Fibroblast of mammary gland (primary cell): ENCODE measurements at regions not wholly inside any gene's neighbourhood (a gene's known extent, or its start where the extent isn't known, plus 50 kb on each side); places are given as distances from the start of the nearest gene placed in this dataset.

Experiments
- DNase-seq: peaks from one replicate; pipeline ENCODE4 v3.0.0-alpha.2; 2010; ENCODE audit warnings: low read depth
- H3K4me3 ChIP-seq: 2 replicates; pipeline ENCODE4 v1.5.1; 2011; ENCODE audit warnings: low read depth, mild to moderate bottlenecking, low read length, moderate library complexity; ENCODE audit not compliant: control insufficient read depth
- CTCF ChIP-seq: conservative IDR thresholded peaks from 2 replicates; pipeline ENCODE4 v1.5.1; 2011; ENCODE audit warnings: low read depth, low read length, inconsistent platforms; ENCODE audit not compliant: control insufficient read depth, insufficient read depth

GRCh38 chr1:25035523-25036116 lies 105.5 kb upstream of the RUNX3 start:
- DNase-seq = no peak
- no peak for TF ChIP-seq CTCF
- no peak overlapping the region for H3K4me3 ChIP-seq

- no peak overlapping the region for H3K4me3 ChIP-seq
- no peak for TF ChIP-seq CTCF
- no peak for DNase-seq
Observed at GRCh38 chr1:25034736-25035522, 104.9 kb upstream of the RUNX3 start.

GRCh38 chr1:25033828-25034705 lies 104.0 kb upstream of the RUNX3 start:
- no peak for TF ChIP-seq CTCF
- no peak overlapping the region for H3K4me3 ChIP-seq
- DNase-seq = no peak

DNA sequence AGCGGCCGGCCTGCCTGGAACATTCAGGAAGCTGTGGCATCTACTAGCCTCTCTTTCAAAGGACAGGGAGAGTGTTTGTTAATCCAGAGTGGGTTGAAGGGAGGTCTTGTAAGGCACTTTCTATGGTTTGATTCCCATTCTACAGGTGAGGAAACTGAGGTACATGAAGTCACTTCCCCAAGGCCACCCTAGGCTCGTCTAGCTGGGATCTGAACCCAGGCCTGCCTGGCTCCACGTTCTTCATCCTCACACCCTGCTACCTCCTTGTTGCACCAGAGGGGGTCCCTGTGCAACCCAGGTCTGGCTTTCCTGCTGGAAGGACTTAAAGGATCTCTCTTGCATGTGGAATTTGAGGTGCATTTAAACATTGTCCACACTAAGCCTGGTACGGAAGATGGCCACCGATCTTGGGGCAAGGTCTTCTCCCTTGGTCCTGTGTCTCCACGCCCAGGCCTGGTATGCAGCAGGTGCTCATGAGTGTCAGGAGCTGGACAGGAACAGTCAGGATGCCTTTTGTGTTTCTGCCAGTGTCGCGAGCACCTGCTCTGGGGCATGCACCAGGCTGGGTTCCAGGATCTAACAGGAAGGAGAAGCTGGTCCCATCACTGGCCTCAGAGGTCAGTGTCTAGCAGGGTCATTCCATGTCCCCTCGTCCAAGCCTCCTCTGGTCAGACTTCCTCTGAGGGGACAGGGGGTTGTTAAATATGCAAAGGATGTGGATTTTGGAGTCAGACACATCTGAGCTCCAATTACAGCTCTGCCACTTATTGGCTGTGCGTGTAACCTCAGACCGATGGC lies 103.2 kb upstream of the RUNX3 start:
- H3K4me3 ChIP-seq = no peak overlapping the region
- TF ChIP-seq CTCF = no peak
- no peak for DNase-seq

DNA sequence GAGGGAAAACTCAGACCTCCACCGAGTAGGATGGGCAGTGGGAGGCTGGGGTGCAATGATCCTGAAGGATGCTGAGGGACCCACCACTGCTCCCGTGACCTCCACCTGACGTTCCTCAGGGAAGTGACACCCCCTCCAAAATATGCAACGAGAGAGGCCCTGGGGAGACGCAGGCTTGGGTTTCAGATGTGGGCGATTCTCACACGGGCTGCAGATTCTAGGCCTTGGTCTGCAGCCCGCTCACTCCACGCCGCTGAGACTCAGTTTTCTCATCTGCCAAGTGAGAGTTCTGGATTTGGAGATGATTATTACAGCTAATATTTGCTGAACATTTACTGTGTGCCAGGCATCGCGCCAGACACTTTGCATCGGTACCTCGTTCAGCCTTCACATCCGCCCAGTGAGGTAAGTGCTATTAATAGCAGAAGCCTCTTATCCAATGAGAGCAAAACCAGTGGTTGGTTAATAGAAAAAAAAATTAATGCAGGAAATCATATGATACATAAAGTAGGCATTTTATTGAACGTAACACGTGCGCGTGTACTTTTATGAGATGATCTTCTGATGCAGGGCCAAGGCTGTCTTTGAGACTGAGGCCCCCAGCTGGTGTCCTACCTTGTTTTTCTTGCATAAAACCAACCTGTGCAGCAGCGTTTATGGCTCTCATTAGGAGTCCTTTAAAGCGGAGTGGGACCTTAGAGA lies 102.0 kb upstream of the RUNX3 start:
- no peak for TF ChIP-seq CTCF

More for the DNA sequence above, 102.0 kb upstream of the RUNX3 start:
- no peak overlapping the region for H3K4me3 ChIP-seq
- DNase-seq = peak; percentile 39
